ENCODE measurements at regions not wholly inside any gene's neighbourhood (a gene's known extent, or its start where the extent isn't known, plus 50 kb on each side); places are given as distances from the start of the nearest gene placed in this dataset.

- no peak for DNase-seq (ENCODE audit: low read depth in 4 of 4, low spot score in 1 of 4)
These were observed 215.7 kb downstream of the CDC5L start for GRCh38 chr6:44603044-44603686.

DNA sequence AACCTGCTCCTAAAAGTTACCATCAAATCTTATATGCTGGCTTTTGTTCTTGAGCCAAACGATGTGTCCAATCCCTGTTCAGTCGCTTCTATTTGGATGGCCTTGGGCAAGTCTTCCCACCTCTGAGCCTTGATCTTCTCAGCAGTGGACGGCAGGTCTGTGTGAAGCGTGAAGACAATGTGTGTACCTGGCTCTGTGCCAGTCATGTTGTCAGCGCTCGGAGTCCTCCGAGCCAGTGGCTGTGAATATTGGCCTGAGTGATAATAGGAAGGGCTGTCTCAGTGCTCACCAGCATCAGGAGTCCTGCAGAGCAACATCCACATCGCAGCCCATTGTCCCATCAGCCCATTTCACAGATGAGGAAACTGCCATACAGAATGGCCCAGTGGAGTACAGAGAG lies 219.0 kb downstream of the CDC5L start:
- no peak for DNase-seq (ENCODE audit: low read depth in 4 of 4, low spot score in 1 of 4)

DNA sequence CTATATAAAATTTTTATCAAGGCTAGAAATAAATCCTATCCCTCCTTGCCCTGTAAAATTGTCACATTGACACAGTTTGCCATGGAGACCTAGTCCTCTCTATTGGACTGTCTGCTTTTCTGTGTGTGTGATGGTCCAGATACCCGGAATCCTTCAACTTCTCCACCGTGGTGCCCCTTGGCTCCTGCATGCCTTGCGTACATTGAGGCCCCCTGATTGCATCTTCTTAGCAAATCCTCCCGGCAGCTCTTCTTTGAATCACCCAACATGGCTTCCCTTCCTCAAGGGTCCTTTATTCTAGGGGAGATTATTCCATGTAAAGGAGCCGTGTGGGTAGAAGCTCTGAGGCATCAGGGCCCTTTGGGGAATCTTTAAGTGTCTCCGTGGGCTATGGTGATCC lies 219.5 kb downstream of the CDC5L start:
- no peak for DNase-seq (ENCODE audit: low read depth in 4 of 4, low spot score in 1 of 4)

- DNase-seq (ENCODE audit: low read depth in 4 of 4, low spot score in 1 of 4): no peak
These were observed 220.7 kb downstream of the CDC5L start for GRCh38 chr6:44608175-44608574.

GRCh38 chr6:44609051-44609612 lies 221.6 kb downstream of the CDC5L start:
- no peak for DNase-seq (ENCODE audit: low read depth in 4 of 4, low spot score in 1 of 4)

GRCh38 chr6:44614396-44614795 lies 226.9 kb downstream of the CDC5L start:
- no peak for DNase-seq (ENCODE audit: low read depth in 4 of 4, low spot score in 1 of 4)

DNA sequence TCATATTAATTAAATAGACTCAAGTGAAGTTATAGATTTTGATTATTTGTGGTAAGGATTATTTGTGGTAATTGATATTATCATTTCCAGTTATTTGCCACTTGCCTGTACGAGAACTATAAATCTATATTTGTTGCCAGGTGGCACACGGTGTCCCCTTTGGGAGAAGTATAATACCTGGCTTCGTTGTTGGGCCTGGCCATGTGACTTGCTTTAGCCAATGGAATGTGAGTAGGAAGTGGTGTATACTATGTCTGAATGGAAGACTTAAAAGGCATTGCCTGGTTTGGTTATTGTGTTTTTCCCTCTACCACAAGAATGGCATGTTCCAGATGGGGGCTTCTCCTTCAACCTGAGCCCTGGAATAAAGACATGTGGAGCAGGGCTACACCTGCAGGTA lies 228.1 kb downstream of the CDC5L start:
- no peak for DNase-seq (ENCODE audit: low read depth in 4 of 4, low spot score in 1 of 4)

GRCh38 chr6:44617416-44617815 lies 229.9 kb downstream of the CDC5L start:
- DNase-seq (ENCODE audit: low read depth in 4 of 4, low spot score in 1 of 4): no peak

DNA sequence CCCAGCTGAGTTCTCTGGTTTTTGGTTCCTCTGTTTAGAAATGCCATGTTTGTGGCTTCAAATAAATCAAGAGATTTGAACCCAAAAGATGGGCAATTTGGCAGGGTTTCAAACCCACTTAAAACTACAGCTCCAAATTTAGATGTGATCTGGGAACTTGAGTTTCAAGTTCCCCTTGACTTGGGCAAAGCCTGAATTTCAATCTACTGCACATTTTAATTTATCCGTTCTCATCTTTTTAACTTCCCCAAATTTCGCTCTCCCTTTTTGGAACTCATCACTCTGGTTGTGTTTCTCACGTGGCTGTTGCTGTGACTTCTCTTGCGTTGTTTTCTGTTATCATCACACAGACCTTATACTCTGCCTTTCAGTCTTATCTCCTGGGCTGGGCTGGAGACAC lies 230.9 kb downstream of the CDC5L start:
- DNase-seq (ENCODE audit: low read depth in 4 of 4, low spot score in 1 of 4): no peak

DNA sequence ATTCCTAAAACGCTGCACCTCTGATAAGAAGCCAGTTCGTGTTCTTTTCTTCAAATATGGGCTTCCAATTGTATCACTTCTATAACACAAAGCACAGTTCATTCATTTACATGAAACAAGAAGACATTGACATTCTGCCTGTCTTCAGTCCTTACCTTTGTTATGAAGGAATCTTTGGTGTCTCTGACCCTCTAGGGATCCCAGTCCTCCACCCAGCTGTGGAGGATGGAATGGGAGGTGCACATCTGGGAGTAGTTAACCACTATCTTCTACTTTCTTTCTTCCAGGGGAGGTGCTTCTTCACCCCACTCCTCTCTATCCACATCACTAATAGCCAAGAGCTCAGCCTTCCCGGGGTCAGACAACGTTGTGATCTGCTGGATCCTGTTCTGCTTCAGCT lies 233.4 kb downstream of the CDC5L start:
- no peak for DNase-seq (ENCODE audit: low read depth in 4 of 4, low spot score in 1 of 4)

DNA sequence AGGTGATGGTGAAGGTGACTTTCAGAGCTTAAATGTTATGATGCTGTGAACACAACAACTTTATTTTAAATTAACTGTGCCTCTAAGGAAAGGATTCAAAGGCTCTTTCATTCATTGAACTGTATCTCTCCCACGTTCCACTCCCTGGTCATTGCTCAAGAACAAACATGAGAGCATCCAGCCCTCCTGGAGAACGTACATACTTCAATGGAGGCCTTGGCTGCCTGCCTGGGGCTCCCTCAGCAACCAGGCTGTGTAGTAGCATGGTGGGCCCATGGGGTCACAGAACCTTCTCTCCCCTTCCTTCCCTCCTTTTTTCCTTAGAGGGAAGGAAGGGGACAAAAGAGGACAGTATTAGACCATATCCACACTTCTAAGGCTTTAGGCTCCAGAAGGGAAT lies 234.3 kb downstream of the CDC5L start:
- DNase-seq (ENCODE audit: low read depth in 4 of 4, low spot score in 1 of 4): no peak

- no peak for DNase-seq (ENCODE audit: low read depth in 4 of 4, low spot score in 1 of 4)
These were observed 235.0 kb downstream of the CDC5L start for GRCh38 chr6:44622555-44622954.

DNA sequence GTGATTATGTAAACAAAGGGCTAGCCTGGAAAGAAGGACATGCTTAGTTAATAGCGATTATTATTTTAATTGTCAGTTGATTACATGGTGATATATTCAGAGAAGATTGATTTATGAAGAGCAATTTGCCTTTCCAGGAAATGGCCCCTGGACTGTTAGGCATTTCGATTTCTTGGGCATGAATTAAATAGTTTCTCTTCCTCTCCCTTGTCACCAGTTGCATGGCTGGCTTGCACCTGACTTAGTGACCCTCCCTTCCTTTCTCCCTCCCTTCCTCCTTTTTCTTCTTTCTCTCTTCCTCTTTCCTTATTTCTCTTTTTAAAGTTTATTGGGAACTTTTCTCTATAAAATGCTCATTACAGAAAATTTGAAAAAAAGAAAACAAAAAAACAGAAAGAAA lies 235.4 kb downstream of the CDC5L start:
- DNase-seq (ENCODE audit: low read depth in 4 of 4, low spot score in 1 of 4): no peak

DNA sequence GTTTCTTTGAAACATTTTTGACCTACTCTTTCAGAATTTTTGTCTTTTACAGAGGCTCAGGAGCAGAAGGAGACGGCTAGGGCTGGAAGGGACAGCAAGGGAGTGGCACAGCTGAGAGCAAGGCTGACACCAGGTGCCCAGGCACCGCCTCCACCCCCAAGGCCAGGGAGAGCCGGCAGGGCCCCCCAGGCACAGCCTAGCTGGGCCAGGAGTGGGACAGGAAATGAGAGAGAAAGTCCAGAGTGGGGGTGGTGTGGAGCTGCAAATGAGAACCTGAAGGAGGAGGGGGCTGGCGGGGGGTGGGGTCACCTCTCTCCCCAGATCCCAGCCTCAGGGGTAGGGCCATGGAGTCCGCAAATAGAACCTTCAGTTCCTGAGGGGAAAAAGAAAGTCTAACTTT lies 236.7 kb downstream of the CDC5L start:
- DNase-seq (ENCODE audit: low read depth in 4 of 4, low spot score in 1 of 4): no peak

DNA sequence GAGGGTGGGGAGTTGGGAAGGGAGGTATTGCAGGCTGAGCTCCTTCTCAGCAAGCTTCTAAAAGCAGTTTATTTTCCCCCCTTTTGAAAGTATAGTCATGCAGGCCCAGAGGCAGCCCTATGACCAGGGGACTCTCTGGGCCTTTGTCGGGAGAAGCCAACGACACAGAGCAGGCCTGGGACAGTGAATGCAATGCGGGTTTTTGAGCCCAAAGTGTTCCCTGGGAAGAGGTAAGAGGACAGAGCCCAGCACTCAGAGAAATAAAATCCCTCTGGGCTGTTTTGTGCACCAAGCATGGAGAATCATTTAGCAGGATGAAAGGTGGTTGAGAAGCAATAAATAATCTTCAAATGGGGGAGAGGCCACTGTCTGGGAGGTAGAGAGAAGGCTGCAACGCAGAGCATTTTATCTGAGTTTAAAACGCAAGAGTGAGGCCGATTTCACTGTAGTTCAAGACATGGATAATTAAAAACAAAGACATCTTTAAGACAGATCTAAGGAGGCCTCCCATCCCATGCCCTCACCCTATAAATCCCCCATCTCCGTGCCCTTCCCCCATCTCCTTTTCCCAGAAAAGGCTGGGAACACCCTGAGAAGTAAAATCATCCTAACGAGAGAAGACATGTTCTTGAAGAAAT lies 237.5 kb downstream of the CDC5L start:
- DNase-seq (ENCODE audit: low read depth in 4 of 4, low spot score in 1 of 4): no peak

DNA sequence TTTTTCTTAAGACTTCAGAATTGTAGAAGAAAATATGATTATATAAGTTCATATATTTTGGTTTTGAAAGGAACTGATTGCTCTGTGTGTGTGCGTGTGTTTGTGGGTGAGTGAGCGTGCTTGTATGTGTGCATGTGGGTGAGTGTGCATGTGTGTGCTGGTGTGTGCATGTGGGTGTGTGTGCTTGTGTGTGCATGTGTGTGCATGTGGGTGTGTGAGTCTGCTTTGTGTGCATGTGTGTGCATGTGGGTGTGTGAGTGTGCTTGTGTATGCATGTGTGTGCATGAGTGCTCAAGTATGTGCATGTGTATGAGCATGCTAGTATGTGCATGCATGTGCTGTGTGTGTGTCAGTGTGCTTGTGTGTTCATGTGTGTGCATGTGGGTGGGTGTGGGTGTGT lies 238.5 kb downstream of the CDC5L start:
- DNase-seq (ENCODE audit: low read depth in 4 of 4, low spot score in 1 of 4): no peak

DNA sequence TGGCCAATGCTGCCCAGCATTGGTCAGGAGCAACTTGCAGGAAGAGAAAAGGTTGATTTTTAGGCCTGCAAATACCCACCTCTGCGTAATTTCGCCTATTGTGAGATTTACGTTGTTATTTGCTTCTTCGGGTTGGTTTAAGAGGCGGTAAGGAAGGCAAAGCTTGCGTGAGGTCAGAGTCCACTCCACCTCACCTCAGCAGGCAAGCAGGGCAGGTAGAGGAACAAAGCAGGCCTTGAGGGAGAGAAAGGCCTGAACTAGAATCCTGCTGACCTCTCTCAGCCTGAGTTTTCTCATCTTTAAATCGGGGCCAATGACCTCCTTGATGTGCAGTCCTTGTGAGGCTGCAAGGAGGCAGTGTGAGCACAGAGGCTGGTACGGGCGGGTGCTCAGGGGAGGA lies 239.1 kb downstream of the CDC5L start:
- no peak for DNase-seq (ENCODE audit: low read depth in 4 of 4, low spot score in 1 of 4)

DNA sequence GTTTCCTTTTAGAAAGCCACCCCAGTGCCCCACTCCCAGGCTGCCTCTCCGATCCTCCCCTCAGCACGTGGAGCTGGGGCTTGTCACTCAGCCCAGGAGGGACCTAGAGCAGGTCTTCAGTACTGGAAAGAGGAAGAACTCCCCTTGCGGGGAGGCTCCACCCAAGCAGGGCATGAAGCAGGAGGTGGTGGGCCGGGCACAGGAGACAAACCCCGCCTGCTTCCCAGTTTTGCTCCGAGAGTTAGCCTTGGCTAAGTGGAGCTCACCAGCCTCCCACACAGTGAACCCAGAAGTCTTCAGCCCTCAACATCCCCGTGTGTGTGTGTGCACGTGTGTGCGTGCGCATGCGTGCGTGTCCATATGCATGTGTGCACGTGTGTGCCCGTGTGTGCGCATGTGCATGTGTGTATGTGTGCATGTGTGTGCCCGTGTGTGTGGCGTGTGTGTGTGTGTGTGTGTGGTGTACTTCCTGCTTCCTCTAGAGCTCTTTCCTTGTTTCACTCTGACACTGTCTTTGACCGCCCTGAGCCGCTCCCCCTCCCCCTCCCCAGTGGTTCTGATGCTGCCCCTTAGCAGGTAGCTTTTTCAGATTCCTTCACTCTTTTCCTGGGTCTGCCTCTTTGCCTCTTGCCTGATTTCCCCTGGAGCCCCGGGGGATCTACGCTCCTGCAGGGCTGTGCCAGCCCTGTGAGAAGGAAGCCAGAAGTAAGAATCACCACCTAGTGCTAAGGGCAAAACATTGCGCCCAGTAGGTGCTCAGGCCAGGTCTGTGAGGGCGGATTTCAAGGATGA lies 239.8 kb downstream of the CDC5L start:
- DNase-seq (ENCODE audit: low read depth in 4 of 4, low spot score in 1 of 4): no peak

- DNase-seq (ENCODE audit: low read depth in 4 of 4, low spot score in 1 of 4): no peak
These were observed 240.4 kb downstream of the CDC5L start for GRCh38 chr6:44627883-44628271.

- no peak for DNase-seq (ENCODE audit: low read depth in 4 of 4, low spot score in 1 of 4)
These were observed 240.8 kb downstream of the CDC5L start for GRCh38 chr6:44628347-44628746.

- no peak for DNase-seq (ENCODE audit: low read depth in 4 of 4, low spot score in 1 of 4)
These were observed 242.1 kb downstream of the CDC5L start for GRCh38 chr6:44629636-44630035.

All from stimulated activated CD4-positive, alpha-beta T cell treated with anti-CD3 and anti-CD28 coated beads, Interleukin-1b, Interleukin-23, amount 100 ng/mL, for 24 hours (primary cell).